ENCODE measurements at regions not wholly inside any gene's neighbourhood (a gene's known extent, or its start where the extent isn't known, plus 50 kb on each side); places are given as distances from the start of the nearest gene placed in this dataset.

- H3K36me3 Mint-ChIP-seq (ENCODE audit: insufficient read depth, unreplicated experiment) = no peaks in the 10 kb centered on the region
- intact Hi-C loops (cut with micrococcal nuclease; ENCODE audit: unreplicated experiment) = no loop called here
- CTCF ChIA-PET = no interaction called here
- DNase-seq = no peak
- H3K9me3 Mint-ChIP-seq (ENCODE audit: low read depth, unreplicated experiment) = peaks cover 4% of the 10 kb centered on the region
- no TSS peak for BruUV-seq (replicated peaks)
- no peak overlapping the region for H3K4me3 Mint-ChIP-seq (ENCODE audit: low read depth, unreplicated experiment)
- no peak overlapping the region for H3K27ac Mint-ChIP-seq (ENCODE audit: unreplicated experiment)
- no peak for TF ChIP-seq CTCF (IDR thresholded peaks at IDR 0.05; ENCODE audit: unreplicated experiment)
- H3K27me3 Mint-ChIP-seq (ENCODE audit: unreplicated experiment) = no peaks in the 10 kb centered on the region
- H3K4me1 Mint-ChIP-seq (ENCODE audit: low read depth, unreplicated experiment) = peaks cover 7% of the 10 kb centered on the region
Observed at GRCh38 chr7:13032576-13032975, 345.1 kb downstream of the ARL4A start.

- DNase-seq = no peak
- H3K9me3 Mint-ChIP-seq (ENCODE audit: low read depth, unreplicated experiment) = peaks cover 4% of the 10 kb centered on the region
- H3K4me1 Mint-ChIP-seq (ENCODE audit: low read depth, unreplicated experiment) = peaks cover 7% of the 10 kb centered on the region
- TF ChIP-seq CTCF (IDR thresholded peaks at IDR 0.05; ENCODE audit: unreplicated experiment) = no peak
- no peaks in the 10 kb centered on the region for H3K27me3 Mint-ChIP-seq (ENCODE audit: unreplicated experiment)
- BruUV-seq (replicated peaks) = no TSS peak
- H3K36me3 Mint-ChIP-seq (ENCODE audit: insufficient read depth, unreplicated experiment) = no peaks in the 10 kb centered on the region
- H3K4me3 Mint-ChIP-seq (ENCODE audit: low read depth, unreplicated experiment) = no peak overlapping the region
- intact Hi-C loops (cut with micrococcal nuclease; ENCODE audit: unreplicated experiment) = no loop called here
- CTCF ChIA-PET = no interaction called here
- H3K27ac Mint-ChIP-seq (ENCODE audit: unreplicated experiment) = no peak overlapping the region
Observed at GRCh38 chr7:13034693-13035092, 347.3 kb downstream of the ARL4A start.

GRCh38 chr7:13035233-13035632 lies 347.8 kb downstream of the ARL4A start:
- H3K9me3 Mint-ChIP-seq (ENCODE audit: low read depth, unreplicated experiment) = peaks cover 4% of the 10 kb centered on the region
- CTCF ChIA-PET = no interaction called here
- no peaks in the 10 kb centered on the region for H3K36me3 Mint-ChIP-seq (ENCODE audit: insufficient read depth, unreplicated experiment)
- no TSS peak for BruUV-seq (replicated peaks)
- no peak overlapping the region for H3K27ac Mint-ChIP-seq (ENCODE audit: unreplicated experiment)
- no peak overlapping the region for H3K4me3 Mint-ChIP-seq (ENCODE audit: low read depth, unreplicated experiment)
- H3K4me1 Mint-ChIP-seq (ENCODE audit: low read depth, unreplicated experiment) = peaks cover 7% of the 10 kb centered on the region
- H3K27me3 Mint-ChIP-seq (ENCODE audit: unreplicated experiment) = no peaks in the 10 kb centered on the region
- no peak for DNase-seq
- no peak for TF ChIP-seq CTCF (IDR thresholded peaks at IDR 0.05; ENCODE audit: unreplicated experiment)
- intact Hi-C loops (cut with micrococcal nuclease; ENCODE audit: unreplicated experiment) = no loop called here

GRCh38 chr7:13036256-13036780 lies 348.9 kb downstream of the ARL4A start:
- no peak for TF ChIP-seq CTCF (IDR thresholded peaks at IDR 0.05; ENCODE audit: unreplicated experiment)
- Mint-ChIP-seq H3K27ac (ENCODE audit: unreplicated experiment) (no peak overlapping the region), H3K36me3 (ENCODE audit: insufficient read depth, unreplicated experiment) (no peaks in the 10 kb centered on the region), H3K27me3 (ENCODE audit: unreplicated experiment) (no peaks in the 10 kb centered on the region), H3K4me1 (ENCODE audit: low read depth, unreplicated experiment) (peaks cover 5% of the 10 kb centered on the region), H3K9me3 (ENCODE audit: low read depth, unreplicated experiment) (peaks cover 4% of the 10 kb centered on the region), H3K4me3 (ENCODE audit: low read depth, unreplicated experiment) (no peak overlapping the region)
- CTCF ChIA-PET = interaction anchor here (0.5 kb wide), 1 partner anchor 1000 kb away, joined by 3 read pairs; no protein-coding TSS in a partner anchor
- no TSS peak for BruUV-seq (replicated peaks)
- no peak for DNase-seq
- intact Hi-C loops (cut with micrococcal nuclease; ENCODE audit: unreplicated experiment) = no loop called here
